Hematopoietic multipotent progenitor cell treated with erythropoietin and hydrocortisone succinate and interleukin-3 and kit ligand, for 8 days (in vitro differentiated cells): ENCODE measurements at regions not wholly inside any gene's neighbourhood (a gene's known extent, or its start where the extent isn't known, plus 50 kb on each side); places are given as distances from the start of the nearest gene placed in this dataset.
A peak's percentile ranks its signal among the peaks of the same experiment; 100 is the strongest.

Source experiments
- DNase-seq: peaks from one replicate; pipeline ENCODE4 v3.0.0-alpha.2; 2015

- DNase-seq: no peak
These were observed 378.0 kb downstream of the UQCRFS1 start for GRCh38 chr19:28834996-28835395.

- no peak for DNase-seq
These were observed 381.5 kb downstream of the UQCRFS1 start for GRCh38 chr19:28831462-28831861.

GRCh38 chr19:28829762-28830161, 383.2 kb downstream of the UQCRFS1 start:
- DNase-seq: no peak

GRCh38 chr19:28829359-28829758, 383.6 kb downstream of the UQCRFS1 start:
- no peak for DNase-seq

- DNase-seq: no peak
These were observed 384.6 kb downstream of the UQCRFS1 start for GRCh38 chr19:28828276-28828870.

- DNase-seq: no peak
These were observed 385.6 kb downstream of the UQCRFS1 start for GRCh38 chr19:28827382-28827781.

- no peak for DNase-seq
These were observed 389.5 kb downstream of the UQCRFS1 start for GRCh38 chr19:28823338-28823961.

GRCh38 chr19:28820289-28820688, 392.7 kb downstream of the UQCRFS1 start:
- no peak for DNase-seq

- no peak for DNase-seq
These were observed 397.7 kb downstream of the UQCRFS1 start for GRCh38 chr19:28815257-28815656.

- no peak for DNase-seq
These were observed 418.6 kb downstream of the UQCRFS1 start for GRCh38 chr19:28794301-28794700.

GRCh38 chr19:28793391-28794168, 419.4 kb downstream of the UQCRFS1 start:
- no peak for DNase-seq

GRCh38 chr19:28785971-28786370, 427.0 kb downstream of the UQCRFS1 start:
- DNase-seq: no peak

GRCh38 chr19:28764066-28764465, 448.9 kb downstream of the UQCRFS1 start:
- DNase-seq: no peak

- DNase-seq: no peak
These were observed 466.5 kb downstream of the UQCRFS1 start for GRCh38 chr19:28746478-28746877.

GRCh38 chr19:28744943-28745342, 468.0 kb downstream of the UQCRFS1 start:
- no peak for DNase-seq

- no peak for DNase-seq
These were observed 468.9 kb downstream of the UQCRFS1 start for GRCh38 chr19:28744014-28744413.

GRCh38 chr19:28737021-28737895, 475.7 kb downstream of the UQCRFS1 start:
- peak; percentile 20 for DNase-seq

GRCh38 chr19:28736528-28736927, 476.4 kb downstream of the UQCRFS1 start:
- DNase-seq: no peak

GRCh38 chr19:28731577-28731976, 481.4 kb downstream of the UQCRFS1 start:
- DNase-seq: no peak

GRCh38 chr19:28730791-28731512, 482.0 kb downstream of the UQCRFS1 start:
- DNase-seq: no peak

GRCh38 chr19:28727480-28728159, 485.3 kb downstream of the UQCRFS1 start:
- DNase-seq: no peak
